Adrenal gland (tissue), 9 donors: ENCODE measurements at regions not wholly inside any gene's neighbourhood (a gene's known extent, or its start where the extent isn't known, plus 50 kb on each side); places are given as distances from the start of the nearest gene placed in this dataset.
"Not testable (repeated sequence)": the region's sequence is repeated elsewhere in the genome, so short reads cannot be mapped to it uniquely, and the experiment has no call there.

Experiments used
- DNase-seq, 7 donors: peaks; one replicate each; pipeline ENCODE4 v3.0.0-alpha.2; 2019 to 2020
- H3K27ac ChIP-seq, 5 donors: fragments of 200-600 bp; sonication (generic) in 4 of 5; 1 replicate in 3 of 5; 2 replicates in 2 of 5; pipeline versions ENCODE4 v1.5.1 to v1.8.0; 2016 to 2020; ENCODE audit warnings: mild to moderate bottlenecking in 1 of 5
- H3K27me3 ChIP-seq: fragments of 200-600 bp; 2 replicates; pipeline ENCODE4 v1.8.0; 2021
- H3K36me3 ChIP-seq, 2 donors: fragments of 200-600 bp; replicated peaks in 1 of 2; 1 replicate in 1 of 2; 2 replicates in 1 of 2; pipeline versions ENCODE4 v1.5.1 to v1.8.0; 2018 to 2022
- H3K4me1 ChIP-seq, 2 donors: fragments of 200-600 bp; replicated peaks in 1 of 2; 1 replicate in 1 of 2; 2 replicates in 1 of 2; pipeline versions ENCODE4 v1.5.1 to v1.8.0; 2018 to 2021
- H3K4me3 ChIP-seq, 4 donors: fragments of 200-600 bp; sonication (generic) in 3 of 4; one replicate each; pipeline ENCODE4 v1.5.1; 2016 to 2018
- H3K9me3 ChIP-seq, 3 donors: fragments of 200-600 bp; sonication (generic) in 1 of 3; replicated peaks in 1 of 3; 1 replicate in 2 of 3; 2 replicates in 1 of 3; pipeline versions ENCODE4 v1.5.1 to v1.8.0; 2016 to 2021
- CTCF ChIP-seq, 6 experiments: fragments of 450-650 bp in 4 of 6; fragments of 200-600 bp in 2 of 6; sonication (generic) in 1 of 6; IDR thresholded peaks; 1 replicate in 5 of 6; 2 replicates in 1 of 6; pipeline versions ENCODE4 v1.5.1 to v1.8.0; 2016 to 2021; ENCODE audit warnings: antibody characterized with exemption in 6 of 6, mild to moderate bottlenecking in 2 of 6, moderate library complexity in 1 of 6
- POLR2A ChIP-seq, 2 donors: fragments of 450-650 bp; IDR thresholded peaks; one replicate each; pipeline ENCODE4 v1.6.1; 2017; ENCODE audit warnings: antibody characterized with exemption in 2 of 2, mild to moderate bottlenecking in 2 of 2, moderate library complexity in 1 of 2
- WGBS, 4 donors: extraction: QIAGEN DNeasy Blood & Tissue Kit in 2 of 4; methylation state at CpG; one replicate each; pipeline versions ENCODE4 v1.1.5 to v1.1.7; 2013 to 2017; 5-methylcytosine and 5-hydroxymethylcytosine counted together
- intact Hi-C, 2 donors: fragments of 100-400 bp; cut with DNase I; formaldehyde crosslinking; loops; one replicate each; pipeline versions ENCODE4 v1.14.1 to v1.15.0; 2022 to 2023
- donor health status: healthy with polysubstance abuse.
- donor health status: Bipolar disorder and iron deficiency.
- donor health status: DM: yes; HTN: yes; CAD: no.
- donor health status: DM: no; HTN: no; CAD: no.
- donor health status: DM: no; HTN: no; CAD: no.

- Histone ChIP-seq H3K4me1 (no peaks in the 10 kb centered on the region), H3K36me3 (no peaks in the 10 kb centered on the region), H3K27ac (no peak overlapping the region), H3K27me3 (no peaks in the 10 kb centered on the region), H3K4me3 (no peak overlapping the region), H3K9me3 (no peaks in the 10 kb centered on the region)
- TF ChIP-seq POLR2A (IDR thresholded peaks at IDR 0.05) (no peak), CTCF (IDR thresholded peaks at IDR 0.05) (no peak)
- intact Hi-C loops, result no loop called here
- DNase-seq, result no peak
Observed at GRCh38 chr2:4792126-4792525, 900.1 kb upstream of the SOX11 start.

GRCh38 chr2:4803396-4803795, 888.8 kb upstream of the SOX11 start:
- intact Hi-C loops, result no loop called here
- no peak for TF ChIP-seq POLR2A (IDR thresholded peaks at IDR 0.05)
- no peak for TF ChIP-seq CTCF (IDR thresholded peaks at IDR 0.05)
- 68 to 83% (median 80%) methylated on average over 2 of the region's 2 CpGs for WGBS, 4 donors
- Histone ChIP-seq H3K9me3 (no peaks in the 10 kb centered on the region), H3K36me3 (no peaks in the 10 kb centered on the region), H3K4me1 (no peaks in the 10 kb centered on the region), H3K27ac (no peak overlapping the region), H3K4me3 (no peak overlapping the region), H3K27me3 (no peaks in the 10 kb centered on the region)
- DNase-seq, result no peak

GRCh38 chr2:4814137-4814536, 878.0 kb upstream of the SOX11 start:
- intact Hi-C loops, H3K9me3 ChIP-seq, H3K27me3 ChIP-seq, DNase-seq, H3K27ac ChIP-seq, H3K4me3 ChIP-seq, H3K4me1 ChIP-seq, H3K36me3 ChIP-seq: not testable (repeated sequence)

- Histone ChIP-seq H3K4me1 (no peaks in the 10 kb centered on the region), H3K27ac (no peak overlapping the region), H3K27me3 (no peaks in the 10 kb centered on the region), H3K4me3 (no peak overlapping the region), H3K36me3 (no peaks in the 10 kb centered on the region), H3K9me3 (no peaks in the 10 kb centered on the region)
- DNase-seq, result no peak
- TF ChIP-seq CTCF (IDR thresholded peaks at IDR 0.05) (no peak), POLR2A (IDR thresholded peaks at IDR 0.05) (no peak)
- 67 to 75% (median 70%) methylated on average over 3 of the region's 3 CpGs for WGBS, 4 donors
- intact Hi-C loops, result no loop called here
Observed at GRCh38 chr2:4827836-4828235, 864.3 kb upstream of the SOX11 start.

- DNase-seq, result no peak
- no peak for TF ChIP-seq CTCF (IDR thresholded peaks at IDR 0.05)
- no peak for TF ChIP-seq POLR2A (IDR thresholded peaks at IDR 0.05)
- 65 to 79% (median 73%) methylated on average over 8 of the region's 8 CpGs for WGBS, 4 donors
- H3K9me3 ChIP-seq, result no peaks in the 10 kb centered on the region
- H3K36me3 ChIP-seq, result no peaks in the 10 kb centered on the region
- no peak overlapping the region for H3K4me3 ChIP-seq
- H3K4me1 ChIP-seq, result no peaks in the 10 kb centered on the region
- intact Hi-C loops, result no loop called here
- H3K27me3 ChIP-seq, result no peaks in the 10 kb centered on the region
- no peak overlapping the region for H3K27ac ChIP-seq
Observed at GRCh38 chr2:4828682-4829374, 863.4 kb upstream of the SOX11 start.
